ENCODE measurements at regions not wholly inside any gene's neighbourhood (a gene's known extent, or its start where the extent isn't known, plus 50 kb on each side); places are given as distances from the start of the nearest gene placed in this dataset.

- peak overlapping the region; percentile 97 to 99 for H3K27ac ChIP-seq
- H3K4me1 ChIP-seq (replicated peaks in 1 of 2): peaks cover 48 to 49% of the 10 kb centered on the region in 2 donors
- peak overlapping the region in 1 of 5 donors; percentile 6 for H3K4me3 ChIP-seq
- in situ Hi-C loops (cut with MboI; ENCODE audit: low pct_unique_long_range_greater_than_20kb in 2 of 9, low sequenced_read_pairs in 9 of 9, unreplicated experiment in 9 of 9): loop anchor here in 3 of 9 experiments (10.0 to 25.0 kb wide), 2 partner anchors 81 to 159 kb away; no protein-coding TSS in a partner anchor
- peak in 3 of 8 experiments; percentile 2 to 19 (median 13) for ATAC-seq (replicated peaks in 6 of 8)
- 0 to 67% (median 47%) methylated on average over 1 to 6 of the region's 6 CpGs; no CpG with 5 or more reads in 1 of the 10 experiments for WGBS, 10 experiments
Measured at GRCh38 chr1:39103328-39104157, 77.4 kb downstream of the NDUFS5 start.

GRCh38 chr1:39104158-39105060 lies 78.3 kb downstream of the NDUFS5 start:
- peak in 6 of 8 experiments; percentile 7 to 57 (median 32) for ATAC-seq (replicated peaks in 6 of 8)
- in situ Hi-C loops (cut with MboI; ENCODE audit: low pct_unique_long_range_greater_than_20kb in 2 of 9, low sequenced_read_pairs in 9 of 9, unreplicated experiment in 9 of 9): loop anchor here in 3 of 9 experiments (10.0 to 25.0 kb wide), 2 partner anchors 80 to 158 kb away; no protein-coding TSS in a partner anchor
- Histone ChIP-seq H3K4me1 (replicated peaks in 1 of 2) (peaks cover 44 to 46% of the 10 kb centered on the region in 2 donors), H3K4me3 (peak overlapping the region; percentile 49 to 64 (median 55)), H3K27ac (peak overlapping the region; percentile 97 to 99)
- 10 to 71% (median 29%) methylated on average over 2 to 19 of the region's 25 CpGs for WGBS, 10 experiments

- 0 to 1% methylated on average over 7 to 36 of the region's 116 CpGs; no CpG with 5 or more reads in 8 of the 10 experiments for WGBS, 10 experiments
- H3K4me1 ChIP-seq (replicated peaks in 1 of 2): peaks cover 44 to 46% of the 10 kb centered on the region in 2 donors
- in situ Hi-C loops (cut with MboI; ENCODE audit: low pct_unique_long_range_greater_than_20kb in 2 of 9, low sequenced_read_pairs in 9 of 9, unreplicated experiment in 9 of 9): loop anchor here in 3 of 9 experiments (10.0 to 25.0 kb wide), 2 partner anchors 80 to 157 kb away; no protein-coding TSS in a partner anchor
Measured at GRCh38 chr1:39105061-39105840, 79.1 kb downstream of the NDUFS5 start.

GRCh38 chr1:39105841-39106765 lies 80.0 kb downstream of the NDUFS5 start:
- 0 to 60% (median 0%) methylated on average over 1 to 18 of the region's 39 CpGs; no CpG with 5 or more reads in 1 of the 10 experiments for WGBS, 10 experiments

More at GRCh38 chr1:39105061-39105840, 79.1 kb downstream of the NDUFS5 start:
- peak overlapping the region; percentile 97 to 99 for H3K27ac ChIP-seq
- ATAC-seq (replicated peaks in 6 of 8): peak; percentile 53 to 71 (median 60)
- peak overlapping the region; percentile 49 to 64 (median 55) for H3K4me3 ChIP-seq

GRCh38 chr1:39106801-39107327 lies 80.7 kb downstream of the NDUFS5 start:
- in situ Hi-C loops (cut with MboI; ENCODE audit: low pct_unique_long_range_greater_than_20kb in 2 of 9, low sequenced_read_pairs in 9 of 9, unreplicated experiment in 9 of 9): loop anchor here in 3 of 9 experiments (10.0 to 25.0 kb wide), 2 partner anchors 78 to 155 kb away; no protein-coding TSS in a partner anchor
- ATAC-seq (replicated peaks in 6 of 8): no peak
- 0 to 92% (median 17%) methylated on average over 1 to 4 of the region's 4 CpGs; no CpG with 5 or more reads in 1 of the 10 experiments for WGBS, 10 experiments
- peak overlapping the region; percentile 33 to 99 for H3K27ac ChIP-seq
- H3K4me3 ChIP-seq: peak overlapping the region; percentile 49 to 64 (median 55)
- peaks cover 44 to 46% of the 10 kb centered on the region in 2 donors for H3K4me1 ChIP-seq (replicated peaks in 1 of 2)

More at GRCh38 chr1:39105841-39106765, 80.0 kb downstream of the NDUFS5 start:
- peak overlapping the region; percentile 49 to 64 (median 55) for H3K4me3 ChIP-seq
- in situ Hi-C loops (cut with MboI; ENCODE audit: low pct_unique_long_range_greater_than_20kb in 2 of 9, low sequenced_read_pairs in 9 of 9, unreplicated experiment in 9 of 9): loop anchor here in 3 of 9 experiments (10.0 to 25.0 kb wide), 2 partner anchors 79 to 156 kb away; no protein-coding TSS in a partner anchor
- H3K27ac ChIP-seq: peak overlapping the region; percentile 97 to 99
- peak; percentile 10 to 28 (median 16) for ATAC-seq (replicated peaks in 6 of 8)
- H3K4me1 ChIP-seq (replicated peaks in 1 of 2): peaks cover 44 to 46% of the 10 kb centered on the region in 2 donors

GRCh38 chr1:39107341-39108290 lies 81.5 kb downstream of the NDUFS5 start:
- peaks cover 40% of the 10 kb centered on the region in 2 donors for H3K4me1 ChIP-seq (replicated peaks in 1 of 2)
- in situ Hi-C loops (cut with MboI; ENCODE audit: low pct_unique_long_range_greater_than_20kb in 2 of 9, low sequenced_read_pairs in 9 of 9, unreplicated experiment in 9 of 9): loop anchor here in 3 of 9 experiments (10.0 to 25.0 kb wide), 2 partner anchors 77 to 155 kb away; no protein-coding TSS in a partner anchor
- peak overlapping the region; percentile 7 to 64 (median 55) for H3K4me3 ChIP-seq
- 0 to 100% (median 8%) methylated on average over 1 to 8 of the region's 8 CpGs; no CpG with 5 or more reads in 1 of the 10 experiments for WGBS, 10 experiments
- H3K27ac ChIP-seq: peak overlapping the region; percentile 33 to 99
- ATAC-seq (replicated peaks in 6 of 8): peak in 2 of 8 experiments; percentile 13 to 24

GRCh38 chr1:39109644-39110043 lies 83.5 kb downstream of the NDUFS5 start:
- WGBS, 10 experiments: 67 to 100% (median 88%) methylated on average over 1 to 2 of the region's 2 CpGs
- no peak overlapping the region for H3K4me3 ChIP-seq
- H3K4me1 ChIP-seq (replicated peaks in 1 of 2): peaks cover 20% of the 10 kb centered on the region in 2 donors
- ATAC-seq (replicated peaks in 6 of 8): no peak
- H3K27ac ChIP-seq: no peak overlapping the region
- in situ Hi-C loops (cut with MboI; ENCODE audit: low pct_unique_long_range_greater_than_20kb in 2 of 9, low sequenced_read_pairs in 9 of 9, unreplicated experiment in 9 of 9): loop anchor here in 3 of 9 experiments (10.0 to 25.0 kb wide), 2 partner anchors 75 to 153 kb away; no protein-coding TSS in a partner anchor

- Histone ChIP-seq H3K4me3 (no peak overlapping the region), H3K4me1 (replicated peaks in 1 of 2) (peaks cover 18 to 19% of the 10 kb centered on the region in 2 donors), H3K27ac (no peak overlapping the region)
- WGBS, 10 experiments: 0 to 100% (median 88%) methylated on average over 1 to 3 of the region's 3 CpGs; no CpG with 5 or more reads in 1 of the 10 experiments
- ATAC-seq (replicated peaks in 6 of 8): peak in 2 of 8 experiments; percentile 42 to 60
- in situ Hi-C loops (cut with MboI; ENCODE audit: low pct_unique_long_range_greater_than_20kb in 2 of 9, low sequenced_read_pairs in 9 of 9, unreplicated experiment in 9 of 9): loop anchor here in 3 of 9 experiments (25.0 kb wide), 1 partner anchor 152 kb away; no protein-coding TSS in a partner anchor
Measured at GRCh38 chr1:39110325-39110851, 84.2 kb downstream of the NDUFS5 start.

- ATAC-seq (replicated peaks in 6 of 8): peak in 2 of 8 experiments; percentile 13 to 18
- Histone ChIP-seq H3K27ac (no peak overlapping the region), H3K4me3 (no peak overlapping the region), H3K4me1 (replicated peaks in 1 of 2) (peaks cover 18 to 19% of the 10 kb centered on the region in 2 donors)
- WGBS, 10 experiments: 43 to 100% (median 94%) methylated on average over 1 of the region's 1 CpG; no CpG with 5 or more reads in 4 of the 10 experiments
- in situ Hi-C loops (cut with MboI; ENCODE audit: low pct_unique_long_range_greater_than_20kb in 2 of 9, low sequenced_read_pairs in 9 of 9, unreplicated experiment in 9 of 9): loop anchor here in 3 of 9 experiments (25.0 kb wide), 1 partner anchor 151 kb away; no protein-coding TSS in a partner anchor
Measured at GRCh38 chr1:39110882-39111281, 84.7 kb downstream of the NDUFS5 start.
